Mucosa of descending colon (tissue), 3 donors: ENCODE measurements at regions not wholly inside any gene's neighbourhood (a gene's known extent, or its start where the extent isn't known, plus 50 kb on each side); places are given as distances from the start of the nearest gene placed in this dataset.

Experiments used
- ATAC-seq: fragments of 200-7000 bp; cut with Tn5 transposase; one replicate; pipeline ENCODE4 v1.9.1; 2020; ENCODE audit warnings: mild to moderate bottlenecking, moderate library complexity
- DNase-seq, 3 donors: peaks; one replicate each; pipeline ENCODE4 v3.0.0-alpha.2; 2020
- H3K36me3 ChIP-seq: fragments of 200-600 bp; one replicate; pipeline ENCODE4 v1.8.0; 2021; ENCODE audit warnings: low read depth, mild to moderate bottlenecking
- H3K4me1 ChIP-seq: fragments of 200-600 bp; one replicate; pipeline ENCODE4 v1.8.0; 2021; ENCODE audit warnings: low read depth, mild to moderate bottlenecking
- H3K4me3 ChIP-seq: fragments of 200-600 bp; one replicate; pipeline ENCODE4 v1.8.0; 2021; ENCODE audit warnings: mild to moderate bottlenecking
- H3K9me3 ChIP-seq: fragments of 200-600 bp; one replicate; pipeline ENCODE4 v1.8.0; 2021; ENCODE audit warnings: mild to moderate bottlenecking
- CTCF ChIP-seq: fragments of 200-600 bp; IDR thresholded peaks from one replicate; pipeline ENCODE4 v1.8.0; 2022; ENCODE audit warnings: antibody characterized with exemption, mild to moderate bottlenecking
- intact Hi-C, 2 donors: fragments of 100-400 bp; cut with DNase I in 1 of 2; cut with micrococcal nuclease in 1 of 2; formaldehyde crosslinking; loops; one replicate each; pipeline versions ENCODE4 v1.11.0 to v1.11.1; 2022; cut with DNase I, micrococcal nuclease
- donor health status: DM: no; HTN: no; CAD: no; lungs with moderate emphysema.
- donor health status: DM: no; HTN: no; CAD: no.
- donor health status: DM: no; HTN: yes; CAD: no.

DNA sequence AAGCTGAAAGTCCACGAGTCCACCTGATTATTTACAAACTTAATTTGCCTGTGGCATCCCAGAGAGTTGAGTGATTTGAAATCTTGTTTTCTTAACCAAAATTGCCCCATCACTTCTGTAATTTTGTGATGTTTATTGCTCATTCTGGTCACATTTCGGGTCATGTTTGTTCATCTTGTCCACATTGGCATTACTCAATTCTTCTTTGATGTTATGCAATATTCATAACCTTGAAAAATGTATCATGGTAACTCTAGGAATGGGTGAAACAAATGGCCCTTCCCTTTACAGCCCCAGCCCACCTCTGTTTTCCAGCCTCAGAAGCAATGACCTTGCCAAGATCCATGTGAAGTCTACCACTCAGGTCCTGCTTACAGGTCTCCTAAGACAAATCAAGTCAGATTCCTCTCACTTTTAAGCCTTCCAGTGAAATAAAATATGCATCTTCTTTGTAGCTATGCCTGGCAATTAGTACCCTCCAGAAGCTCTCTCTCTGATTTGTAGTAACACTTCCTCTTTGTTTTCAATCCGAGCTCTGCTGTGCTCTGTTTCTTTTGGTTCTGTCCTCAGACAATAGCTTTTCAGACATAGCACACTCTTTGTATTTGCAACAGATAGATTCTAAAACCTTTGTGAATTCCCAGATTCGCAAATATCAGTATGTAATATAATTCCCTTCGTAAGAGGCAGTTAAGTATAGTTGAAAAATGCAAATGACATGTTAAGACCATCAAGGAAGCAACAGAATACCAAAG, 330.3 kb upstream of the IRX1 start:
- intact Hi-C loops: no loop called here
- no peaks in the 10 kb centered on the region for H3K4me1 ChIP-seq
- DNase-seq: no peak

GRCh38 chr5:3262451-3262850, 333.2 kb upstream of the IRX1 start:
- intact Hi-C loops: no loop called here
- no peaks in the 10 kb centered on the region for H3K4me1 ChIP-seq

More for the DNA sequence above, 330.3 kb upstream of the IRX1 start:
- no peak for TF ChIP-seq CTCF
- Histone ChIP-seq H3K9me3 (peaks cover 20% of the 10 kb centered on the region), H3K36me3 (no peaks in the 10 kb centered on the region), H3K4me3 (no peak overlapping the region)
- no peak for ATAC-seq

DNA sequence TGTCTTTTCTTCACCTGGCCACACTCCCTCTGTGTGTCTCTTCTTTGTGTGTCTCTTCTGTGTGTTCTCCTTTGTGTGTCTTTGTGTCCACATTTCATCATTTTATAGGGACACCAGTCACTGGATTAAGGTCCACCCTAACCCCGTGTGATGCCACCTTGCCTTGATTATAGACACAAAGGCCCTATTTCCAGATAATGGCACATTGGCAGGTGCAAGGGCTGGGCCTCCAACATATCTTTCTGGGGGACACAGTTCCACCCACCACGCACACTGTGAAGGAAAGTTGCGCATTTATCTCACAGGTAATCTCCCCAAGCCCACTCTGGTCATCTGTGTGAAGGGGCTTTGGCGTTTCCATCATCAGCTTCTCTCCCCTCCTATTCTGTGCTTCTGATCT, 334.6 kb upstream of the IRX1 start:
- no peak for TF ChIP-seq CTCF
- H3K4me1 ChIP-seq: no peaks in the 10 kb centered on the region
- no peak for ATAC-seq
- peaks cover 18% of the 10 kb centered on the region for H3K9me3 ChIP-seq
- no peak for DNase-seq
- no peak overlapping the region for H3K4me3 ChIP-seq
- H3K36me3 ChIP-seq: no peaks in the 10 kb centered on the region
- intact Hi-C loops: no loop called here

More at GRCh38 chr5:3262451-3262850, 333.2 kb upstream of the IRX1 start:
- no peaks in the 10 kb centered on the region for H3K36me3 ChIP-seq
- DNase-seq (no peak), ATAC-seq (no peak)
- no peak overlapping the region for H3K4me3 ChIP-seq
- H3K9me3 ChIP-seq: peaks cover 18% of the 10 kb centered on the region
- no peak for TF ChIP-seq CTCF

- Histone ChIP-seq H3K36me3 (no peaks in the 10 kb centered on the region), H3K4me3 (no peak overlapping the region), H3K4me1 (no peaks in the 10 kb centered on the region), H3K9me3 (peaks cover 11% of the 10 kb centered on the region)
- no peak for DNase-seq
- no peak for TF ChIP-seq CTCF
- ATAC-seq: no peak
- intact Hi-C loops: no loop called here
Measured at GRCh38 chr5:3258050-3258449, 337.6 kb upstream of the IRX1 start.

GRCh38 chr5:3252235-3252634, 343.4 kb upstream of the IRX1 start:
- H3K4me3 ChIP-seq: no peak overlapping the region
- no peaks in the 10 kb centered on the region for H3K4me1 ChIP-seq
- no peak for DNase-seq
- H3K36me3 ChIP-seq: no peaks in the 10 kb centered on the region
- intact Hi-C loops: no loop called here
- TF ChIP-seq CTCF: no peak
- peaks cover 3% of the 10 kb centered on the region for H3K9me3 ChIP-seq
- ATAC-seq: no peak

GRCh38 chr5:3251784-3252183, 343.8 kb upstream of the IRX1 start:
- ATAC-seq (no peak), DNase-seq (no peak)
- TF ChIP-seq CTCF: no peak
- Histone ChIP-seq H3K4me3 (no peak overlapping the region), H3K36me3 (no peaks in the 10 kb centered on the region), H3K9me3 (peaks cover 3% of the 10 kb centered on the region), H3K4me1 (no peaks in the 10 kb centered on the region)
- intact Hi-C loops: no loop called here
